Ishikawa (cell line): ENCODE measurements at regions not wholly inside any gene's neighbourhood (a gene's known extent, or its start where the extent isn't known, plus 50 kb on each side); places are given as distances from the start of the nearest gene placed in this dataset.

Source experiments
- CEBPB ChIP-seq: IDR thresholded peaks from 2 replicates; pipeline ENCODE4 v1.6.1; 2012
- CREB1 ChIP-seq: IDR thresholded peaks from 2 replicates; pipeline ENCODE4 v1.6.1; 2012; ENCODE audit warnings: low read depth
- EGR1 ChIP-seq: IDR thresholded peaks from 2 replicates; pipeline ENCODE4 v1.6.1; 2012
- EP300 ChIP-seq: IDR thresholded peaks from 2 replicates; pipeline ENCODE4 v1.6.1; 2012; ENCODE audit warnings: borderline replicate concordance
- FOXM1 ChIP-seq: IDR thresholded peaks from 2 replicates; pipeline ENCODE4 v1.6.1; 2012; ENCODE audit warnings: low read depth, borderline replicate concordance
- NFIC ChIP-seq: IDR thresholded peaks from 2 replicates; pipeline ENCODE4 v1.6.1; 2012
- RAD21 ChIP-seq: IDR thresholded peaks from 2 replicates; pipeline ENCODE4 v1.6.1; 2012; ENCODE audit warnings: low read depth
- TAF1 ChIP-seq: IDR thresholded peaks from 2 replicates; pipeline ENCODE4 v1.6.1; 2012; ENCODE audit warnings: low read depth, mild to moderate bottlenecking
- TCF12 ChIP-seq: IDR thresholded peaks from 2 replicates; pipeline ENCODE4 v1.6.1; 2012; ENCODE audit warnings: low read depth
- TEAD4 ChIP-seq: IDR thresholded peaks from 2 replicates; pipeline ENCODE4 v1.6.1; 2012
- YY1 ChIP-seq: IDR thresholded peaks from 2 replicates; pipeline ENCODE4 v1.6.1; 2012; ENCODE audit warnings: low read depth
- ZBTB7A ChIP-seq: IDR thresholded peaks from 2 replicates; pipeline ENCODE4 v1.6.1; 2012; ENCODE audit warnings: low read depth
- TF ChIP-seq, protein P1 (sequence below): IDR thresholded peaks from 2 replicates; pipeline ENCODE4 v1.6.1; 2012; ENCODE audit warnings: low read depth, mild to moderate bottlenecking
- TF ChIP-seq, protein P2 (sequence below): IDR thresholded peaks from 2 replicates; pipeline ENCODE4 v1.6.1; 2012
- TF ChIP-seq, protein P3 (sequence below): IDR thresholded peaks from 2 replicates; pipeline ENCODE4 v1.6.1; 2012

DNA sequence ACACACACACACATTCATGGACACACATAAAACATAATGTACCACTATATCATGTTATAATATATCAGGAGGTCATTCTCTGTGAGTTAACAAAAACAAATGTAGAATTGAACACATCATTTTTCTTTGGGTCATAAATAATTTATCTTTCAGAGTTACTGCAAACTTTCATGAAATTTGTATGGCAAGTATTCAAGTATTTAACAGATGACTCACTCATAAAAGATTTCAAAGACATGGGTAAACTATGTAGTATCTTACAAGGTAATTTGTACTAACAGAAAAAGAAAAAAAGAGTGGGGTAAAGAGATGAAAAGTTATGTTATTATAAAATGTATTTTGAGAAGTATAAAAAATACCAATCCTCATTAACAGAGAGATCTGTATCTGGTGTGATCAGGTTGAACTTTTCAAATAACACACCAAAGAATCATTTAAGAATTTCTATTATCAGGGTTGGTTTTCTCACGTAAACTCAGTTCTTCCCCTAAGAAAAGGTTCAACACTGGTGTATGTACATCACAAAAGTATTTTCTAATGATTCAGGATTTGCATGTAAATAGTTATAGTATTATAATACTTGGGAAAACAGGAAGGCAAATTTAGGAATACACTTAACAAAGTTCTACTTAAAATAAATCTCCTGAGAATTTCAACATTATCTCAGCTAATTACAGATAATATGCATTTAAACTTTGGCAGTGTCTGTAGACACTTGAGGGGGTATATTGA is 933.1 kb upstream of the LRRN3 start:
- TF ChIP-seq, protein P1, sequence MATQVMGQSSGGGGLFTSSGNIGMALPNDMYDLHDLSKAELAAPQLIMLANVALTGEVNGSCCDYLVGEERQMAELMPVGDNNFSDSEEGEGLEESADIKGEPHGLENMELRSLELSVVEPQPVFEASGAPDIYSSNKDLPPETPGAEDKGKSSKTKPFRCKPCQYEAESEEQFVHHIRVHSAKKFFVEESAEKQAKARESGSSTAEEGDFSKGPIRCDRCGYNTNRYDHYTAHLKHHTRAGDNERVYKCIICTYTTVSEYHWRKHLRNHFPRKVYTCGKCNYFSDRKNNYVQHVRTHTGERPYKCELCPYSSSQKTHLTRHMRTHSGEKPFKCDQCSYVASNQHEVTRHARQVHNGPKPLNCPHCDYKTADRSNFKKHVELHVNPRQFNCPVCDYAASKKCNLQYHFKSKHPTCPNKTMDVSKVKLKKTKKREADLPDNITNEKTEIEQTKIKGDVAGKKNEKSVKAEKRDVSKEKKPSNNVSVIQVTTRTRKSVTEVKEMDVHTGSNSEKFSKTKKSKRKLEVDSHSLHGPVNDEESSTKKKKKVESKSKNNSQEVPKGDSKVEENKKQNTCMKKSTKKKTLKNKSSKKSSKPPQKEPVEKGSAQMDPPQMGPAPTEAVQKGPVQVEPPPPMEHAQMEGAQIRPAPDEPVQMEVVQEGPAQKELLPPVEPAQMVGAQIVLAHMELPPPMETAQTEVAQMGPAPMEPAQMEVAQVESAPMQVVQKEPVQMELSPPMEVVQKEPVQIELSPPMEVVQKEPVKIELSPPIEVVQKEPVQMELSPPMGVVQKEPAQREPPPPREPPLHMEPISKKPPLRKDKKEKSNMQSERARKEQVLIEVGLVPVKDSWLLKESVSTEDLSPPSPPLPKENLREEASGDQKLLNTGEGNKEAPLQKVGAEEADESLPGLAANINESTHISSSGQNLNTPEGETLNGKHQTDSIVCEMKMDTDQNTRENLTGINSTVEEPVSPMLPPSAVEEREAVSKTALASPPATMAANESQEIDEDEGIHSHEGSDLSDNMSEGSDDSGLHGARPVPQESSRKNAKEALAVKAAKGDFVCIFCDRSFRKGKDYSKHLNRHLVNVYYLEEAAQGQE: no peak
- TF ChIP-seq EP300: no peak
- TF ChIP-seq ZBTB7A: no peak
- TF ChIP-seq TEAD4: no peak
- TF ChIP-seq YY1: no peak

DNA sequence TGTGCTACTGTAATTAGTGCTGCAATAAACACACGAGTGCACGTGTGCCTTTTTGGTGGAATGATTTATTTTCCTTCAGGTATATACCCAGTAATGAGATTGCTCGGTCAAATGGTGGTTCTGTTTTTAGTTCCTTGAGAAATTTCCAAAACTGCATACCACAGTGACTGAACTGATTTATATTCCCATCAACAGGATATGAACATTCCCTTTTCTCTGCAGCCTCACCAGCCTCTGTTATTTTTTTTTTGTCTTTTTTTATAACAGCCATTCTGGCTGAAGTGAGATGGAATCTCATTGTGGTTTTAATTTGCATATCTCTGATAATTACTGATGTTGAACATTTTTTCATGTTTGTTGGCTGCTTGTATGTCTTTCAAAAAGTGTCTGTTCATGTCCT is 922.9 kb upstream of the LRRN3 start:
- no peak for TF ChIP-seq CEBPB
- TF ChIP-seq, protein P2, sequence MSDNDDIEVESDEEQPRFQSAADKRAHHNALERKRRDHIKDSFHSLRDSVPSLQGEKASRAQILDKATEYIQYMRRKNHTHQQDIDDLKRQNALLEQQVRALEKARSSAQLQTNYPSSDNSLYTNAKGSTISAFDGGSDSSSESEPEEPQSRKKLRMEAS: no peak
- TF ChIP-seq CREB1: no peak
- TF ChIP-seq, protein P3, sequence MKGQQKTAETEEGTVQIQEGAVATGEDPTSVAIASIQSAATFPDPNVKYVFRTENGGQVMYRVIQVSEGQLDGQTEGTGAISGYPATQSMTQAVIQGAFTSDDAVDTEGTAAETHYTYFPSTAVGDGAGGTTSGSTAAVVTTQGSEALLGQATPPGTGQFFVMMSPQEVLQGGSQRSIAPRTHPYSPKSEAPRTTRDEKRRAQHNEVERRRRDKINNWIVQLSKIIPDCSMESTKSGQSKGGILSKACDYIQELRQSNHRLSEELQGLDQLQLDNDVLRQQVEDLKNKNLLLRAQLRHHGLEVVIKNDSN: no peak
- TF ChIP-seq EP300: no peak
- no peak for TF ChIP-seq FOXM1
- TF ChIP-seq RAD21: no peak
- TF ChIP-seq TCF12: no peak
- no peak for TF ChIP-seq ZBTB7A
- TF ChIP-seq, protein P1: no peak
- no peak for TF ChIP-seq TEAD4
- TF ChIP-seq NFIC: no peak
- TF ChIP-seq TAF1: no peak
- no peak for TF ChIP-seq YY1
- TF ChIP-seq EGR1: no peak

DNA sequence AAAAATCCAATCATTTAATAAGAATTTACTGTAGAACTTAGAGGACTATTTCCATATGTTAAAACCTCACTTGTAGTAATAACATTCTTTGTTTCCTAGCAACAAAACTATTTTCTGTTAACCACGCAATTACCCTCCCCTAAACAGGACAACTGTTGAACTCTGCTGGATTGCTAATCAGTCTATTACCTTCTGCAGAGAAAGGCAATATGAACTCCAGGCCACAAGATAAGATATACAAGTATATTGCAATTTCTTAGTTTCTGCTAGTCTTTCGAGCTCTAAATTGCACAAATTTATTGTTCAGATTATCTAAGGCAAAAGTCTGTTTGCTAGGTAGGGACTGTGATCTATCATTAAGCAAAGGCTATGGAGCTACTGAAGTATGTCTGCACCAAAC is 920.1 kb upstream of the LRRN3 start:
- no peak for TF ChIP-seq FOXM1
- no peak for TF ChIP-seq EP300
- no peak for TF ChIP-seq NFIC
- TF ChIP-seq, protein P3: no peak
- TF ChIP-seq EGR1: no peak

DNA sequence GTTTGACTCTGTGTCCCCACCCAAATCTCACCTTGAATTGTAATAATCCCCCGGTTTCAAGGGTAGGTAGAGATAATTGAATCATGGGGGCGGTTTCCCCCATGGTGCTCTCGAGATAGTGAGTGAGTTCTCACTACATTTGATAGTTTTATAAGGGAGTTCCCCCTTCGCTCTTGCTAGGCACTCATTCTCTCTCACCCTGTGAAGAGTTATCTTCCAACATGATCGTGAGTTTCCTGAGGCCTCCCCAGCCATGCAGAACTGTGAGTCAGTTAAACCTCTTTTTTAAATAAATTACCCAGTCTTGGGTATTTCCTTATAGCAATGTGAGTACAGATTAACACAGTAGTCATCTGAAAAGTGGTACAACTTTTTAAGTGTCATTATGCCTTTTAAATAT is 913.5 kb upstream of the LRRN3 start:
- TF ChIP-seq CREB1 (no peak), CEBPB (no peak), FOXM1 (no peak), TCF12 (no peak), TAF1 (no peak), RAD21 (no peak), NFIC (no peak), YY1 (no peak), ZBTB7A (no peak), EGR1 (no peak), TEAD4 (no peak), EP300 (no peak)
- TF ChIP-seq, protein P3: no peak
- TF ChIP-seq, protein P1: no peak
- TF ChIP-seq, protein P2: no peak
